GM12878 (cell line): ENCODE measurements at regions not wholly inside any gene's neighbourhood (a gene's known extent, or its start where the extent isn't known, plus 50 kb on each side); places are given as distances from the start of the nearest gene placed in this dataset.

ENCODE experiments used
- ATAC-seq: fragments of 200-7000 bp; cut with Tn5 transposase; 3 replicates; pipeline ENCODE4 v1.9.1; 2020; ENCODE audit warnings: mild to moderate bottlenecking, moderate library complexity
- BruUV-seq: library from RNA; stranded (reverse); fragments of 400-500 nt; replicated peaks from 2 replicates; lab custom pipeline; 2021; lab: Mats Ljungman, UMichigan
- CTCF ChIA-PET: fragments of 300-600 bp; sonication (Branson Sonifier 250); formaldehyde crosslinking; extraction: SDS; loops from one replicate; lab custom pipeline; 2021; ENCODE audit warnings: inconsistent platforms; lab: Yijun Ruan, JAX
- POLR2A ChIA-PET: fragments of 350-600 bp; formaldehyde crosslinking; extraction: SDS; loops from one replicate; lab custom pipeline; 2021; ENCODE audit warnings: inconsistent platforms; lab: Charles Lee
- RAD21 ChIA-PET: fragments of 300-600 bp; sonication (Branson Sonifier 250); formaldehyde crosslinking; loops from one replicate; lab custom pipeline; 2023; ENCODE audit warnings: antibody characterized with exemption; ENCODE audit not compliant: unreplicated experiment; lab: Charles Lee
- SMC1A ChIA-PET: fragments of 300-600 bp; sonication (Branson Sonifier 250); formaldehyde crosslinking; loops from one replicate; lab custom pipeline; 2023; ENCODE audit not compliant: unreplicated experiment, uncharacterized antibody; lab: Charles Lee
- DNase-seq: peaks from one replicate; pipeline ENCODE4 v3.0.0-alpha.2; 2011; ENCODE audit warnings: low read depth, low spot score
- FAIRE-seq: peaks from 3 replicates; lab custom pipeline; 2011; peaks lifted over from hg19 to GRCh38; lab: Jason Lieb, UNC
- H2AFZ ChIP-seq: 2 replicates; pipeline ENCODE4 v1.6.0; 2011; ENCODE audit warnings: low read depth, low read length, control low read depth; ENCODE audit not compliant: control insufficient read depth
- H3K27ac ChIP-seq: 2 replicates; pipeline ENCODE4 v1.5.1; 2011; ENCODE audit warnings: control low read depth; ENCODE audit not compliant: control insufficient read depth, insufficient read depth
- H3K27me3 ChIP-seq, 2 experiments: replicated peaks in 1 of 2; 2 replicates each; pipeline versions ENCODE4 v1.6.0 to v1.6.1; 2011; ENCODE audit warnings: low read length in 1 of 2; ENCODE audit not compliant: control insufficient read depth in 2 of 2, insufficient read depth in 2 of 2
- H3K36me3 ChIP-seq, 2 experiments: 2 replicates each; pipeline ENCODE4 v1.5.1; 2011; ENCODE audit warnings: low read length in 1 of 2; ENCODE audit not compliant: control insufficient read depth in 2 of 2, insufficient read depth in 2 of 2
- H3K4me1 ChIP-seq: 2 replicates; pipeline ENCODE4 v1.6.1; 2011; ENCODE audit warnings: mild to moderate bottlenecking, low read length, moderate library complexity, mixed read lengths; ENCODE audit not compliant: control insufficient read depth, insufficient read depth
- H3K4me2 ChIP-seq: 2 replicates; pipeline ENCODE4 v1.6.0; 2011; ENCODE audit warnings: control low read depth; ENCODE audit not compliant: control insufficient read depth, insufficient read depth
- H3K4me3 ChIP-seq: fragments of 200-600 bp; sonication (generic); 2 replicates; pipeline ENCODE4 v1.5.1; 2016
- H3K79me2 ChIP-seq: 2 replicates; pipeline ENCODE4 v1.6.0; 2011; ENCODE audit warnings: low read length; ENCODE audit not compliant: control insufficient read depth, insufficient read depth
- H3K9ac ChIP-seq: 2 replicates; pipeline ENCODE4 v1.8.0; 2011; ENCODE audit warnings: low read length, control low read depth, mixed read lengths; ENCODE audit not compliant: control insufficient read depth, insufficient read depth
- H3K9me3 ChIP-seq: replicated peaks from 3 replicates; pipeline ENCODE4 v1.5.1; 2011; ENCODE audit warnings: mild to moderate bottlenecking, low read length; ENCODE audit not compliant: control insufficient read depth, insufficient read depth
- H4K20me1 ChIP-seq: 2 replicates; pipeline ENCODE4 v1.6.0; 2011; ENCODE audit not compliant: control insufficient read depth, insufficient read depth
- CBX5 ChIP-seq: sonication (generic); IDR thresholded peaks from 2 replicates; pipeline ENCODE4 v1.6.1; 2016; ENCODE audit warnings: low read depth, moderate library complexity, mild to moderate bottlenecking, inconsistent platforms
- MTA3 ChIP-seq: IDR thresholded peaks from 2 replicates; pipeline ENCODE4 v1.6.1; 2012; ENCODE audit warnings: low read length, inconsistent platforms, borderline replicate concordance
- POLR2AphosphoS2 ChIP-seq: IDR thresholded peaks from 2 replicates; pipeline ENCODE4 v1.6.1; 2011; ENCODE audit warnings: low read depth, mild to moderate bottlenecking, low read length, improper control_type of control experiment, moderate library complexity
- RBBP5 ChIP-seq: fragments of 200-600 bp; sonication (generic); conservative IDR thresholded peaks from 2 replicates; pipeline ENCODE4 v1.6.1; 2016
- YBX1 ChIP-seq: fragments of 450-650 bp; IDR thresholded peaks from 2 replicates; pipeline ENCODE4 v1.6.1; 2016; ENCODE audit warnings: antibody characterized with exemption
- ZNF217 ChIP-seq: fragments of 450-650 bp; IDR thresholded peaks from 2 replicates; pipeline ENCODE4 v1.6.1; 2017; ENCODE audit warnings: antibody characterized with exemption, mild to moderate bottlenecking
- WGBS: methylation state at CpG from one replicate; pipeline ENCODE4 v1.1.6; 2016; ENCODE audit warnings: low lambda C conversion rate; ENCODE audit not compliant: insufficient replicate concordance, insufficient coverage; ENCODE audit errors: missing lambda C conversion rate; 5-methylcytosine and 5-hydroxymethylcytosine counted together
- in situ Hi-C: fragments of 300-500 bp; cut with MboI; formaldehyde crosslinking; loops from 9 replicates; pipeline ENCODE4 v1.14.3; 2018; ENCODE audit warnings: mixed read lengths
- intact Hi-C: fragments of 100-400 bp; cut with micrococcal nuclease; formaldehyde crosslinking; loops from one replicate; pipeline ENCODE4 v1.14.2; 2022; ENCODE audit not compliant: unreplicated experiment
- TF ChIP-seq, protein P1 (sequence below): fragments of 450-650 bp; IDR thresholded peaks from 2 replicates; pipeline ENCODE4 v1.6.1; 2018; ENCODE audit warnings: mild to moderate bottlenecking, low read depth, moderate library complexity; ENCODE audit not compliant: partially characterized antibody

DNA sequence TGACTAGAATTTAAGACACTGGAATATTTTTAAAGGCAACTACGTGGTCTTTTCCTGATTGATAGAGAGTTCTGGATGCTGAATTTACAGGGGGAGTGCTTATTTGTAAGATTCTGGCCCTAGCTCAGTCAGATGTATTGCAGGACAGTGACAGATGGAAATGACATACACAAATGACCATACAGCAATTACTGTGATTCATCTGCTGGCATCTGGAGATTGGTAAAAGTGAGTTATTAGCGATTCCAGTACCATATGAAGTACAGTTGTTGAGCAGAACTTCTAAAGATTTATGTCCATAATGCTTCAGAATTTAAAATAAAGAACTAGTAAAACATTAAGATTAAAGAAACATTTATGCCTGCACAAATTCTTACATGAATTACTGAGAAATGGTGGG lies 243.2 kb downstream of the CRPPA start:
- H3K36me3 ChIP-seq: no peaks in the 10 kb centered on the region
- in situ Hi-C loops (no loop called here), intact Hi-C loops (no loop called here)
- no peak overlapping the region for H3K4me3 ChIP-seq
- ChIA-PET SMC1A (no interaction called here), POLR2A (no interaction called here), CTCF (no interaction called here), RAD21 (no interaction called here)
- H3K9ac ChIP-seq: no peak overlapping the region
- no TSS peak for BruUV-seq
- H3K27ac ChIP-seq: no peak overlapping the region
- no peak overlapping the region for H2AFZ ChIP-seq
- no peaks in the 10 kb centered on the region for H3K27me3 ChIP-seq
- WGBS: 15% methylated on average over 2 of the region's 2 CpGs
- ATAC-seq (no peak), FAIRE-seq (no peak), DNase-seq (no peak)
- no peaks in the 10 kb centered on the region for H3K79me2 ChIP-seq
- no peaks in the 10 kb centered on the region for H4K20me1 ChIP-seq
- H3K4me2 ChIP-seq: no peak overlapping the region
- no peaks in the 10 kb centered on the region for H3K9me3 ChIP-seq
- TF ChIP-seq MTA3 (no peak), POLR2AphosphoS2 (no peak), CBX5 (no peak), YBX1 (no peak), RBBP5 (no peak), ZNF217 (no peak)
- TF ChIP-seq, protein P1, sequence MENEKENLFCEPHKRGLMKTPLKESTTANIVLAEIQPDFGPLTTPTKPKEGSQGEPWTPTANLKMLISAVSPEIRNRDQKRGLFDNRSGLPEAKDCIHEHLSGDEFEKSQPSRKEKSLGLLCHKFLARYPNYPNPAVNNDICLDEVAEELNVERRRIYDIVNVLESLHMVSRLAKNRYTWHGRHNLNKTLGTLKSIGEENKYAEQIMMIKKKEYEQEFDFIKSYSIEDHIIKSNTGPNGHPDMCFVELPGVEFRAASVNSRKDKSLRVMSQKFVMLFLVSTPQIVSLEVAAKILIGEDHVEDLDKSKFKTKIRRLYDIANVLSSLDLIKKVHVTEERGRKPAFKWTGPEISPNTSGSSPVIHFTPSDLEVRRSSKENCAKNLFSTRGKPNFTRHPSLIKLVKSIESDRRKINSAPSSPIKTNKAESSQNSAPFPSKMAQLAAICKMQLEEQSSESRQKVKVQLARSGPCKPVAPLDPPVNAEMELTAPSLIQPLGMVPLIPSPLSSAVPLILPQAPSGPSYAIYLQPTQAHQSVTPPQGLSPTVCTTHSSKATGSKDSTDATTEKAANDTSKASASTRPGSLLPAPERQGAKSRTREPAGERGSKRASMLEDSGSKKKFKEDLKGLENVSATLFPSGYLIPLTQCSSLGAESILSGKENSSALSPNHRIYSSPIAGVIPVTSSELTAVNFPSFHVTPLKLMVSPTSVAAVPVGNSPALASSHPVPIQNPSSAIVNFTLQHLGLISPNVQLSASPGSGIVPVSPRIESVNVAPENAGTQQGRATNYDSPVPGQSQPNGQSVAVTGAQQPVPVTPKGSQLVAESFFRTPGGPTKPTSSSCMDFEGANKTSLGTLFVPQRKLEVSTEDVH: no peak
- H3K4me1 ChIP-seq: no peaks in the 10 kb centered on the region
